WTC11 (cell line): ENCODE measurements at regions not wholly inside any gene's neighbourhood (a gene's known extent, or its start where the extent isn't known, plus 50 kb on each side); places are given as distances from the start of the nearest gene placed in this dataset.
A peak's percentile ranks its signal among the peaks of the same experiment; 100 is the strongest.

Experiments used
- ATAC-seq: fragments of 200-7000 bp; cut with Tn5 transposase; 2 replicates; pipeline ENCODE4 v1.10.0; 2021; ENCODE audit warnings: mild to moderate bottlenecking, moderate library complexity
- CTCF ChIA-PET: fragments of 300-600 bp; sonication (Branson Sonifier 250); formaldehyde crosslinking; loops from one replicate; lab custom pipeline; 2021; ENCODE audit warnings: antibody characterized with exemption; lab: Charles Lee
- POLR2A ChIA-PET: fragments of 350-600 bp; sonication (Branson Sonifier 250); formaldehyde crosslinking; loops from one replicate; lab custom pipeline; 2021; ENCODE audit warnings: antibody characterized with exemption; lab: Charles Lee
- DNase-seq: peaks from one replicate; pipeline ENCODE4 v3.0.0; 2021; ENCODE audit warnings: low spot score
- H3K27ac Mint-ChIP-seq: 2 replicates; pipeline ENCODE4 v1.8.0; 2021; ENCODE audit warnings: mixed read lengths
- H3K27me3 Mint-ChIP-seq: 2 replicates; pipeline ENCODE4 v1.8.0; 2021; ENCODE audit warnings: low read depth, mild to moderate bottlenecking, moderate library complexity, mixed read lengths
- H3K36me3 Mint-ChIP-seq: 2 replicates; pipeline ENCODE4 v1.8.0; 2021; ENCODE audit warnings: mixed read lengths
- H3K4me1 Mint-ChIP-seq: 2 replicates; pipeline ENCODE4 v1.8.0; 2022; ENCODE audit warnings: mixed read lengths
- H3K4me3 Mint-ChIP-seq: 2 replicates; pipeline ENCODE4 v1.8.0; 2021; ENCODE audit warnings: mild to moderate bottlenecking, moderate library complexity, mixed read lengths
- H3K9me3 Mint-ChIP-seq: 2 replicates; pipeline ENCODE4 v1.8.0; 2021; ENCODE audit warnings: mixed read lengths
- ETV6 ChIP-seq: sonication (generic); formaldehyde crosslinking; IDR thresholded peaks from 2 replicates; pipeline ENCODE4 v1.8.1; 2022; ENCODE audit warnings: mild to moderate bottlenecking, missing genetic modification reagents
- FOXJ3 ChIP-seq: sonication (generic); formaldehyde crosslinking; IDR thresholded peaks from 2 replicates; pipeline ENCODE4 v1.9.0; 2021; ENCODE audit warnings: missing genetic modification reagents, mild to moderate bottlenecking, borderline replicate concordance
- GABPB1 ChIP-seq: sonication (generic); formaldehyde crosslinking; IDR thresholded peaks from 2 replicates; pipeline ENCODE4 v1.8.1; 2023; ENCODE audit warnings: mild to moderate bottlenecking, missing genetic modification reagents
- MXD4 ChIP-seq: fragments of 250-450 bp; sonication (Bioruptor Pico); IDR thresholded peaks from 2 replicates; pipeline ENCODE4 v1.8.0; 2021; ENCODE audit warnings: mild to moderate bottlenecking, moderate library complexity, borderline replicate concordance
- NR1H2 ChIP-seq: sonication (generic); formaldehyde crosslinking; IDR thresholded peaks from 2 replicates; pipeline ENCODE4 v1.9.0; 2021; ENCODE audit warnings: mild to moderate bottlenecking, moderate library complexity, missing genetic modification reagents
- OVOL2 ChIP-seq: fragments of 250-450 bp; sonication (Bioruptor Pico); IDR thresholded peaks from 2 replicates; pipeline ENCODE4 v1.9.0; 2021; ENCODE audit warnings: mild to moderate bottlenecking, borderline replicate concordance
- PRRX2 ChIP-seq: fragments of 250-450 bp; sonication (Bioruptor Pico); IDR thresholded peaks from 2 replicates; pipeline ENCODE4 v1.8.0; 2021; ENCODE audit warnings: mild to moderate bottlenecking
- SP1 ChIP-seq: sonication (generic); formaldehyde crosslinking; conservative IDR thresholded peaks from 2 replicates; pipeline ENCODE4 v1.8.1; 2022; ENCODE audit warnings: missing genetic modification reagents
- TCF7 ChIP-seq: sonication (generic); formaldehyde crosslinking; IDR thresholded peaks from 2 replicates; pipeline ENCODE4 v1.8.0; 2022; ENCODE audit warnings: mild to moderate bottlenecking, low read depth, missing genetic modification reagents, moderate library complexity
- ZNF138 ChIP-seq: sonication (generic); formaldehyde crosslinking; conservative IDR thresholded peaks from 2 replicates; pipeline ENCODE4 v1.8.1; 2022; ENCODE audit warnings: mild to moderate bottlenecking, moderate library complexity, missing genetic modification reagents
- ZNF423 ChIP-seq: fragments of 250-450 bp; sonication (Bioruptor Pico); IDR thresholded peaks from 2 replicates; pipeline ENCODE4 v2.1.2; 2022; ENCODE audit warnings: mild to moderate bottlenecking, moderate library complexity
- TF ChIP-seq, protein P1 (sequence below): sonication (generic); formaldehyde crosslinking; IDR thresholded peaks from 2 replicates; pipeline ENCODE4 v1.8.1; 2022; ENCODE audit warnings: mild to moderate bottlenecking, missing genetic modification reagents, moderate library complexity, borderline replicate concordance
- TF ChIP-seq, protein P2 (sequence below): sonication (generic); formaldehyde crosslinking; conservative IDR thresholded peaks from 2 replicates; pipeline ENCODE4 v1.8.1; 2022; ENCODE audit warnings: mild to moderate bottlenecking, missing genetic modification reagents
- TF ChIP-seq, protein P3 (sequence below): sonication (generic); formaldehyde crosslinking; IDR thresholded peaks from 2 replicates; pipeline ENCODE4 v1.8.0; 2022; ENCODE audit warnings: missing genetic modification reagents
- TF ChIP-seq, protein P4 (sequence below): sonication (generic); formaldehyde crosslinking; IDR thresholded peaks from 2 replicates; pipeline ENCODE4 v1.8.1; 2023; ENCODE audit warnings: mild to moderate bottlenecking, missing genetic modification reagents
- TF ChIP-seq, protein P5 (sequence below): sonication (generic); formaldehyde crosslinking; IDR thresholded peaks from 2 replicates; pipeline ENCODE4 v1.8.0; 2022; ENCODE audit warnings: mild to moderate bottlenecking, missing genetic modification reagents
- TF ChIP-seq, protein P6 (sequence below): fragments of 250-450 bp; sonication (Bioruptor Pico); IDR thresholded peaks from 2 replicates; pipeline ENCODE4 v1.8.0; 2021; ENCODE audit warnings: mild to moderate bottlenecking
- TF ChIP-seq, protein P7 (sequence below): sonication (generic); formaldehyde crosslinking; IDR thresholded peaks from 2 replicates; pipeline ENCODE4 v1.8.1; 2022; ENCODE audit warnings: low read depth, missing genetic modification reagents, borderline replicate concordance
- TF ChIP-seq, protein P8 (sequence below): sonication (generic); formaldehyde crosslinking; conservative IDR thresholded peaks from 2 replicates; pipeline ENCODE4 v1.8.1; 2023; ENCODE audit warnings: mild to moderate bottlenecking, low read depth, missing genetic modification reagents, moderate library complexity

DNA sequence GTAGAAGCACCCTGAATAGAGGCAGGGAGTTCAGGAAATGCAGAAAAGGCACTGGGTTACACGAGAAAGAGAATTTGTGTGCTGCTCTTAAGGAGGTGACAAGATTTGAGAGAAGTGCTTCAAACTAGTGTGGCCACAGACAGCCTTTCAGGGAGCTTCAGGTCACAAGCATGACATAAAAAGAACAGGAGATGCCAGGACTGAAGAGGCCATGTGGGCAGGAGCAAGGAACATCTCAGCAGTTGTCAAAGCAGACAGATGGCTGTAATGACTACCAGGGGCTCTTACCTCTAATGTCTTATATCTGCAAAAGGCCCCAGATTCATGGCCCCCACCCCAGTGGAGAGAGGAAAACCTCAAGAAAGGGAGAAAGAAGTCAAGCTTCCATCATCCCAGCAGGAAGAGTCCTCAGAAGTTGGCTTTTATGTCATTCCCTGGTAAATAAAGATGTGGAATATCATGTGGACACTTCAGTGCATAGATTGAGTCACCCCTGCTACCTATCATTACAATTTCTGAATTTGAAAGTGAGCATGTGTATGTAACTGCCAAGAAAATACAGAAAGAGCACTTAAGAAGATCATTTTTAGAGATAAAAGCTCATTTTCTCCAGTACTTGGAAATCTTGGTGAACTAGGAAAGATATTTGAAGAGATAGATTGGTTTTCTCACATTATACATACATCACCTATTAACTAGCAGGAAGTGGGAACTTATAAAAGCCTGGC is 214.4 kb upstream of the RORB start (continued):
- TF ChIP-seq, protein P1, sequence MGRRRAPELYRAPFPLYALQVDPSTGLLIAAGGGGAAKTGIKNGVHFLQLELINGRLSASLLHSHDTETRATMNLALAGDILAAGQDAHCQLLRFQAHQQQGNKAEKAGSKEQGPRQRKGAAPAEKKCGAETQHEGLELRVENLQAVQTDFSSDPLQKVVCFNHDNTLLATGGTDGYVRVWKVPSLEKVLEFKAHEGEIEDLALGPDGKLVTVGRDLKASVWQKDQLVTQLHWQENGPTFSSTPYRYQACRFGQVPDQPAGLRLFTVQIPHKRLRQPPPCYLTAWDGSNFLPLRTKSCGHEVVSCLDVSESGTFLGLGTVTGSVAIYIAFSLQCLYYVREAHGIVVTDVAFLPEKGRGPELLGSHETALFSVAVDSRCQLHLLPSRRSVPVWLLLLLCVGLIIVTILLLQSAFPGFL (CRISPR knock-in tag) = no peak
- TF ChIP-seq, protein P2, sequence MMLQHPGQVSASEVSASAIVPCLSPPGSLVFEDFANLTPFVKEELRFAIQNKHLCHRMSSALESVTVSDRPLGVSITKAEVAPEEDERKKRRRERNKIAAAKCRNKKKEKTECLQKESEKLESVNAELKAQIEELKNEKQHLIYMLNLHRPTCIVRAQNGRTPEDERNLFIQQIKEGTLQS (CRISPR knock-in tag) = no peak
- no peak for TF ChIP-seq TCF7
- no peak for TF ChIP-seq FOXJ3 (CRISPR knock-in tag)
- no peak for TF ChIP-seq SP1 (CRISPR knock-in tag)
- TF ChIP-seq, all 79 proteins: peak for 0

DNA sequence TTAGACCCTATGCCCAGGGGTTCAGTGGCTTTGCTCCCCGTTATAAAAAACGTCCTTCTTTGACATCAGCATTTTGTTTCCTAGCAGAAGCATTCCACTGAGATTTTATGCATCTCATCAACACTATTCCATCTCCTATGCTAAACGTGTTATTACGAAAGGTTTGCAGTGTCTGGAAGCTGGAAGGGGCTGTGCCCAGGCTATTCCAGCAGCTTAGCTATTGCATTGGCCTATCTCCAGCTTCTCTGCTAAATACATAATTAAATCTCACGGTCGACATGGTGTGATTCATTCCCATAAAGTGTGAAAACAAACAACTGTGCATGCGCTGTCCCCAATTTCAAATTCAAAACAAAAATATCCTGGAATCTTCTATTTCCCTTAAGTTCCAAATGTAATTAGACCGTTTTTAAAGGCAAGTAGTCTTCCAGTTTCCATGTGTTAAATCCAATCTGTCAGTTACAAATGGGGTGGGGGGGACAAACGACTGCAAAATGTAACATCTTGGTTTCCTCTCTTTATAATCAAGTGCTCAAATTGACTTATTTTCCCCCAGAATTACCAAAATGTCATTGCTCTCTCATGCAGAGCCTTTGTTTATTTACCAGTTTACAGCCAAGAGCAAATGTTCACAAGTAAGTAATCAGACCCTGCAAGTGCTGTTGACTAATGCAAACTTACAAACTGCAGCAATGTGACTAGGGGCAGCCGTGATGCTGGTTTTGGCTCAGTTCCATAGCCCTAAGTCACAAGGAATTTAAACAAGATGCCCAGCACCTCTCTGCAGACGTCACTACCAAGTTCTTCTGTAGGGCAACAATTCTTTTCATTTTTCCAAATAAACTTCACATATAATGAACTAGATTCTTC is 212.3 kb upstream of the RORB start:
- CTCF ChIA-PET = interaction anchor here (1.0 kb wide), 1 partner anchor 212 kb away, joined by 4 read pairs; no protein-coding TSS in a partner anchor
- Mint-ChIP-seq H3K4me1 (peaks cover 20% of the 10 kb centered on the region), H3K27me3 (no peaks in the 10 kb centered on the region), H3K27ac (no peak overlapping the region), H3K36me3 (no peaks in the 10 kb centered on the region), H3K4me3 (no peak overlapping the region), H3K9me3 (peaks cover 6% of the 10 kb centered on the region)
- POLR2A ChIA-PET = no interaction called here
- ATAC-seq (peak; percentile 37; the same call in 1 of the 2 replicates), DNase-seq (no peak)
- TF ChIP-seq, protein P3, sequence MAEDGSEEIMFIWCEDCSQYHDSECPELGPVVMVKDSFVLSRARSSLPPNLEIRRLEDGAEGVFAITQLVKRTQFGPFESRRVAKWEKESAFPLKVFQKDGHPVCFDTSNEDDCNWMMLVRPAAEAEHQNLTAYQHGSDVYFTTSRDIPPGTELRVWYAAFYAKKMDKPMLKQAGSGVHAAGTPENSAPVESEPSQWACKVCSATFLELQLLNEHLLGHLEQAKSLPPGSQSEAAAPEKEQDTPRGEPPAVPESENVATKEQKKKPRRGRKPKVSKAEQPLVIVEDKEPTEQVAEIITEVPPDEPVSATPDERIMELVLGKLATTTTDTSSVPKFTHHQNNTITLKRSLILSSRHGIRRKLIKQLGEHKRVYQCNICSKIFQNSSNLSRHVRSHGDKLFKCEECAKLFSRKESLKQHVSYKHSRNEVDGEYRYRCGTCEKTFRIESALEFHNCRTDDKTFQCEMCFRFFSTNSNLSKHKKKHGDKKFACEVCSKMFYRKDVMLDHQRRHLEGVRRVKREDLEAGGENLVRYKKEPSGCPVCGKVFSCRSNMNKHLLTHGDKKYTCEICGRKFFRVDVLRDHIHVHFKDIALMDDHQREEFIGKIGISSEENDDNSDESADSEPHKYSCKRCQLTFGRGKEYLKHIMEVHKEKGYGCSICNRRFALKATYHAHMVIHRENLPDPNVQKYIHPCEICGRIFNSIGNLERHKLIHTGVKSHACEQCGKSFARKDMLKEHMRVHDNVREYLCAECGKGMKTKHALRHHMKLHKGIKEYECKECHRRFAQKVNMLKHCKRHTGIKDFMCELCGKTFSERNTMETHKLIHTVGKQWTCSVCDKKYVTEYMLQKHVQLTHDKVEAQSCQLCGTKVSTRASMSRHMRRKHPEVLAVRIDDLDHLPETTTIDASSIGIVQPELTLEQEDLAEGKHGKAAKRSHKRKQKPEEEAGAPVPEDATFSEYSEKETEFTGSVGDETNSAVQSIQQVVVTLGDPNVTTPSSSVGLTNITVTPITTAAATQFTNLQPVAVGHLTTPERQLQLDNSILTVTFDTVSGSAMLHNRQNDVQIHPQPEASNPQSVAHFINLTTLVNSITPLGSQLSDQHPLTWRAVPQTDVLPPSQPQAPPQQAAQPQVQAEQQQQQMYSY (CRISPR knock-in tag) = no peak
- TF ChIP-seq ZNF423 (CRISPR knock-in tag) = no peak
- TF ChIP-seq MXD4 (CRISPR knock-in tag) = no peak
- TF ChIP-seq ZNF138 (CRISPR knock-in tag) = no peak
- TF ChIP-seq, protein P4, sequence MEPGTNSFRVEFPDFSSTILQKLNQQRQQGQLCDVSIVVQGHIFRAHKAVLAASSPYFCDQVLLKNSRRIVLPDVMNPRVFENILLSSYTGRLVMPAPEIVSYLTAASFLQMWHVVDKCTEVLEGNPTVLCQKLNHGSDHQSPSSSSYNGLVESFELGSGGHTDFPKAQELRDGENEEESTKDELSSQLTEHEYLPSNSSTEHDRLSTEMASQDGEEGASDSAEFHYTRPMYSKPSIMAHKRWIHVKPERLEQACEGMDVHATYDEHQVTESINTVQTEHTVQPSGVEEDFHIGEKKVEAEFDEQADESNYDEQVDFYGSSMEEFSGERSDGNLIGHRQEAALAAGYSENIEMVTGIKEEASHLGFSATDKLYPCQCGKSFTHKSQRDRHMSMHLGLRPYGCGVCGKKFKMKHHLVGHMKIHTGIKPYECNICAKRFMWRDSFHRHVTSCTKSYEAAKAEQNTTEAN (CRISPR knock-in tag) = no peak
- TF ChIP-seq, protein P5, sequence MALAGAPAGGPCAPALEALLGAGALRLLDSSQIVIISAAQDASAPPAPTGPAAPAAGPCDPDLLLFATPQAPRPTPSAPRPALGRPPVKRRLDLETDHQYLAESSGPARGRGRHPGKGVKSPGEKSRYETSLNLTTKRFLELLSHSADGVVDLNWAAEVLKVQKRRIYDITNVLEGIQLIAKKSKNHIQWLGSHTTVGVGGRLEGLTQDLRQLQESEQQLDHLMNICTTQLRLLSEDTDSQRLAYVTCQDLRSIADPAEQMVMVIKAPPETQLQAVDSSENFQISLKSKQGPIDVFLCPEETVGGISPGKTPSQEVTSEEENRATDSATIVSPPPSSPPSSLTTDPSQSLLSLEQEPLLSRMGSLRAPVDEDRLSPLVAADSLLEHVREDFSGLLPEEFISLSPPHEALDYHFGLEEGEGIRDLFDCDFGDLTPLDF (CRISPR knock-in tag) = no peak
- TF ChIP-seq, protein P6, sequence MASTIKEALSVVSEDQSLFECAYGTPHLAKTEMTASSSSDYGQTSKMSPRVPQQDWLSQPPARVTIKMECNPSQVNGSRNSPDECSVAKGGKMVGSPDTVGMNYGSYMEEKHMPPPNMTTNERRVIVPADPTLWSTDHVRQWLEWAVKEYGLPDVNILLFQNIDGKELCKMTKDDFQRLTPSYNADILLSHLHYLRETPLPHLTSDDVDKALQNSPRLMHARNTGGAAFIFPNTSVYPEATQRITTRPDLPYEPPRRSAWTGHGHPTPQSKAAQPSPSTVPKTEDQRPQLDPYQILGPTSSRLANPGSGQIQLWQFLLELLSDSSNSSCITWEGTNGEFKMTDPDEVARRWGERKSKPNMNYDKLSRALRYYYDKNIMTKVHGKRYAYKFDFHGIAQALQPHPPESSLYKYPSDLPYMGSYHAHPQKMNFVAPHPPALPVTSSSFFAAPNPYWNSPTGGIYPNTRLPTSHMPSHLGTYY (CRISPR knock-in tag) = no peak
- no peak for TF ChIP-seq ETV6
- no peak for TF ChIP-seq OVOL2
- no peak for TF ChIP-seq PRRX2
- TF ChIP-seq NR1H2 (CRISPR knock-in tag) = no peak
- no peak for TF ChIP-seq GABPB1 (CRISPR knock-in tag)
- TF ChIP-seq, protein P7, sequence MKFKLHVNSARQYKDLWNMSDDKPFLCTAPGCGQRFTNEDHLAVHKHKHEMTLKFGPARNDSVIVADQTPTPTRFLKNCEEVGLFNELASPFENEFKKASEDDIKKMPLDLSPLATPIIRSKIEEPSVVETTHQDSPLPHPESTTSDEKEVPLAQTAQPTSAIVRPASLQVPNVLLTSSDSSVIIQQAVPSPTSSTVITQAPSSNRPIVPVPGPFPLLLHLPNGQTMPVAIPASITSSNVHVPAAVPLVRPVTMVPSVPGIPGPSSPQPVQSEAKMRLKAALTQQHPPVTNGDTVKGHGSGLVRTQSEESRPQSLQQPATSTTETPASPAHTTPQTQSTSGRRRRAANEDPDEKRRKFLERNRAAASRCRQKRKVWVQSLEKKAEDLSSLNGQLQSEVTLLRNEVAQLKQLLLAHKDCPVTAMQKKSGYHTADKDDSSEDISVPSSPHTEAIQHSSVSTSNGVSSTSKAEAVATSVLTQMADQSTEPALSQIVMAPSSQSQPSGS (CRISPR knock-in tag) = no peak
- TF ChIP-seq, protein P8, sequence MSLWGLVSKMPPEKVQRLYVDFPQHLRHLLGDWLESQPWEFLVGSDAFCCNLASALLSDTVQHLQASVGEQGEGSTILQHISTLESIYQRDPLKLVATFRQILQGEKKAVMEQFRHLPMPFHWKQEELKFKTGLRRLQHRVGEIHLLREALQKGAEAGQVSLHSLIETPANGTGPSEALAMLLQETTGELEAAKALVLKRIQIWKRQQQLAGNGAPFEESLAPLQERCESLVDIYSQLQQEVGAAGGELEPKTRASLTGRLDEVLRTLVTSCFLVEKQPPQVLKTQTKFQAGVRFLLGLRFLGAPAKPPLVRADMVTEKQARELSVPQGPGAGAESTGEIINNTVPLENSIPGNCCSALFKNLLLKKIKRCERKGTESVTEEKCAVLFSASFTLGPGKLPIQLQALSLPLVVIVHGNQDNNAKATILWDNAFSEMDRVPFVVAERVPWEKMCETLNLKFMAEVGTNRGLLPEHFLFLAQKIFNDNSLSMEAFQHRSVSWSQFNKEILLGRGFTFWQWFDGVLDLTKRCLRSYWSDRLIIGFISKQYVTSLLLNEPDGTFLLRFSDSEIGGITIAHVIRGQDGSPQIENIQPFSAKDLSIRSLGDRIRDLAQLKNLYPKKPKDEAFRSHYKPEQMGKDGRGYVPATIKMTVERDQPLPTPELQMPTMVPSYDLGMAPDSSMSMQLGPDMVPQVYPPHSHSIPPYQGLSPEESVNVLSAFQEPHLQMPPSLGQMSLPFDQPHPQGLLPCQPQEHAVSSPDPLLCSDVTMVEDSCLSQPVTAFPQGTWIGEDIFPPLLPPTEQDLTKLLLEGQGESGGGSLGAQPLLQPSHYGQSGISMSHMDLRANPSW = no peak
